Heart left ventricle (tissue), 13 donors: ENCODE measurements at regions not wholly inside any gene's neighbourhood (a gene's known extent, or its start where the extent isn't known, plus 50 kb on each side); places are given as distances from the start of the nearest gene placed in this dataset.

Experiments
- CTCF ChIP-seq, 12 donors: fragments of 200-600 bp; sonication (generic) in 4 of 12; IDR thresholded peaks; one replicate each; pipeline versions ENCODE4 v1.5.0 to v1.8.0; 2018 to 2022; ENCODE audit warnings: antibody characterized with exemption in 12 of 12, mild to moderate bottlenecking in 5 of 12
- POLR2A ChIP-seq, 2 donors: fragments of 450-650 bp; IDR thresholded peaks; one replicate each; pipeline ENCODE4 v1.6.1; 2017; ENCODE audit warnings: antibody characterized with exemption in 2 of 2, mild to moderate bottlenecking in 2 of 2, moderate library complexity in 2 of 2
- donor health status: ischemic (EF 13 %, LVEDD 7.1; RV severe dilation, severe dysfunction).
- donor health status: DM: no; HTN: yes; CAD: no.
- donor health status: DM: no; HTN: no; CAD: no.
- donor health status: ischemic (EF 25% LVEDD 6.9; RV normal size, moderate dysfunction).
- donor health status: ischemic (EF 25% LVEDD 5.7; RV mildly dilated, moderate dysfunction).
- donor health status: ischemic (EF 35%, LVEDD 5.7; RV mildly dilated, moderate dysfunction).
- donor health status: nonischemic (EF 11% LVEDD 7.7; RV severe dilation, severe dysfunction).
- donor health status: DM: yes; HTN: yes; CAD: no.
- donor health status: PGD.
- donor health status: ischemic (EF 29% LVEDD 5.4; RV normal size, mild dysfunction).
- donor health status: nonischemic (EF 23%, LVEDD 6.1; RV moderate dilation, normal function).

- TF ChIP-seq CTCF (IDR thresholded peaks at IDR 0.05) = no peak
- no peak for TF ChIP-seq POLR2A (IDR thresholded peaks at IDR 0.05)
Observed at GRCh38 chrX:122856205-122856604, 327.9 kb upstream of the GRIA3 start.
